HL-60 (cell line): ENCODE measurements at regions not wholly inside any gene's neighbourhood (a gene's known extent, or its start where the extent isn't known, plus 50 kb on each side); places are given as distances from the start of the nearest gene placed in this dataset.

Experiments used
- CTCF ChIP-seq: IDR thresholded peaks from one replicate; pipeline ENCODE4 v1.5.1; 2011; ENCODE audit warnings: low read length, control low read depth, inconsistent platforms; ENCODE audit not compliant: insufficient read depth
- POLR2AphosphoS5 ChIP-seq: IDR thresholded peaks from 2 replicates; pipeline ENCODE4 v1.6.1; 2012; ENCODE audit warnings: low read depth

GRCh38 chr1:168401341-168401740, 120.7 kb downstream of the TBX19 start:
- no peak for TF ChIP-seq CTCF
- TF ChIP-seq POLR2AphosphoS5, result no peak
